ENCODE measurements at regions not wholly inside any gene's neighbourhood (a gene's known extent, or its start where the extent isn't known, plus 50 kb on each side); places are given as distances from the start of the nearest gene placed in this dataset.

- DNase-seq (ENCODE audit: low spot score): no peak
- ChIA-PET CTCF (no interaction called here), POLR2A (ENCODE audit: low non-redundant PET) (no interaction called here)
- no peak overlapping the region for H3K27ac ChIP-seq
- TF ChIP-seq CTCF (conservative IDR thresholded peaks at IDR 0.05; ENCODE audit: low read depth): no peak
These were observed 83.1 kb upstream of the GADL1 start for GRCh38 chr3:30977592-30977991.

DNA sequence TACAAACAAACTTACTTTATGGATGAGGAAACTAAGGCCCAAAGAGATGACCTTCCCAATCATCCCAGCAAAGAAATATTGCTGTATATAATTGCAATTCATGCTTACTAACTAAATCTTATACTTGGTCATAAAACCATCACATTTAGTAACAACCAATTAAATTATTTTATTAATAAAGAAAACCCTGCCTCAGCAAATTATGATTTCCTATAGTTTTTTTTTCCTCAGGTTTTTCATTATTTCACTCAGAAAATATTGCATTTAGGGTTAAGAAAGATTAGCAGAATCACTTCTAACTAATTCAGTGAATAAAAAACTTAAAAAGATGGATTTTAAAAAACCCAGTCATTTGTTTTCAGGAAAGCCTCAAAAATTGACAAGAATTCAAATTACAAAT lies 86.5 kb upstream of the GADL1 start:
- DNase-seq (ENCODE audit: low spot score): no peak
- no peak overlapping the region for H3K27ac ChIP-seq
- ChIA-PET POLR2A (ENCODE audit: low non-redundant PET) (no interaction called here), CTCF (no interaction called here)
- TF ChIP-seq CTCF (conservative IDR thresholded peaks at IDR 0.05; ENCODE audit: low read depth): no peak

- POLR2A ChIA-PET (ENCODE audit: low non-redundant PET): no interaction called here
- CTCF ChIA-PET: no interaction called here
- no peak for DNase-seq (ENCODE audit: low spot score)
- no peak overlapping the region for H3K27ac ChIP-seq
- TF ChIP-seq CTCF (conservative IDR thresholded peaks at IDR 0.05; ENCODE audit: low read depth): no peak
These were observed 88.1 kb upstream of the GADL1 start for GRCh38 chr3:30982416-30983075.

GRCh38 chr3:30984855-30985749 lies 90.6 kb upstream of the GADL1 start:
- no peak overlapping the region for H3K27ac ChIP-seq
- no peak for TF ChIP-seq CTCF (conservative IDR thresholded peaks at IDR 0.05; ENCODE audit: low read depth)
- DNase-seq (ENCODE audit: low spot score): no peak
- POLR2A ChIA-PET (ENCODE audit: low non-redundant PET): no interaction called here
- CTCF ChIA-PET: no interaction called here

DNA sequence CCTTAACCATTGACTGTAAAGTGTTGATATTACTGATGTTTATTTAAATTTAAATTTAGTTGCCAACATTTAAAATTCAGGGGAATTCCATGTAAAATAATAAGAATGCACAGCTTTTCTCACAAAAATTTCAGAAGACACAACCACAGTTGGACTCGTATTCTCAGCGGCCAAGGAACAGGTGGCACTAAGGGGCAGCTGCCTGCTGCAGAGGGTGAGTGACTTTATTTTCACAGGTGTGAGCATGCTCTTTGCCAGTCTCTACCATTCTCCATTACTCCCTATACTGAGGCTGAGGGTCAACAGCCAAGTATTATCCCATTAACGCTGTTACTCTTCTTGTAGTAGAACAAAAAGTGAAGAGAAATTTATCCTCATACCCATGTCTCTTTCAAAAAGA lies 92.1 kb upstream of the GADL1 start:
- ChIA-PET POLR2A (ENCODE audit: low non-redundant PET) (no interaction called here), CTCF (no interaction called here)
- H3K27ac ChIP-seq: no peak overlapping the region
- no peak for DNase-seq (ENCODE audit: low spot score)
- TF ChIP-seq CTCF (conservative IDR thresholded peaks at IDR 0.05; ENCODE audit: low read depth): no peak

- no peak for TF ChIP-seq CTCF (conservative IDR thresholded peaks at IDR 0.05; ENCODE audit: low read depth)
- no peak overlapping the region for H3K27ac ChIP-seq
- ChIA-PET CTCF (no interaction called here), POLR2A (ENCODE audit: low non-redundant PET) (no interaction called here)
- DNase-seq (ENCODE audit: low spot score): no peak
These were observed 94.3 kb upstream of the GADL1 start for GRCh38 chr3:30988769-30989168.
